IMR-90 (cell line): ENCODE measurements at regions not wholly inside any gene's neighbourhood (a gene's known extent, or its start where the extent isn't known, plus 50 kb on each side); places are given as distances from the start of the nearest gene placed in this dataset.

Experiments
- ATAC-seq: fragments of 200-7000 bp; cut with Tn5 transposase; 2 replicates; pipeline ENCODE4 v1.9.1; 2020; ENCODE audit warnings: low read depth, mild to moderate bottlenecking, moderate library complexity
- BruUV-seq: library from RNA; stranded (reverse); fragments of 400-500 nt; replicated peaks from 2 replicates; lab custom pipeline; 2021; lab: Mats Ljungman, UMichigan
- CTCF ChIA-PET: fragments of 300-600 bp; formaldehyde crosslinking; extraction: SDS; loops from one replicate; lab custom pipeline; 2021; ENCODE audit warnings: antibody characterized with exemption; lab: Yijun Ruan, JAX
- POLR2A ChIA-PET: fragments of 300-600 bp; sonication (Branson Sonifier 250); formaldehyde crosslinking; loops from one replicate; lab custom pipeline; 2022; ENCODE audit warnings: antibody characterized with exemption; ENCODE audit not compliant: unreplicated experiment; lab: Charles Lee
- DNase-seq: peaks from one replicate; pipeline ENCODE4 v3.0.0; 2013
- H2AFZ ChIP-seq: replicated peaks from 2 replicates; pipeline ENCODE3; 2013; ENCODE audit warnings: low read length, mild to moderate bottlenecking; ENCODE audit not compliant: poor library complexity
- H2AK5ac ChIP-seq: 2 replicates; pipeline ENCODE4 v1.6.1; 2013; ENCODE audit warnings: low read depth, low read length, inconsistent platforms
- H2AK9ac ChIP-seq: replicated peaks from 2 replicates; pipeline ENCODE3; 2013; ENCODE audit warnings: mild to moderate bottlenecking, low read depth, low read length, moderate library complexity; ENCODE audit not compliant: poor library complexity
- H2BK120ac ChIP-seq: 2 replicates; pipeline ENCODE4 v1.6.1; 2013; ENCODE audit warnings: low read depth, low read length, inconsistent platforms
- H2BK15ac ChIP-seq: 3 replicates; pipeline ENCODE4 v1.6.1; 2013; ENCODE audit warnings: low read depth, low read length, inconsistent platforms
- H2BK20ac ChIP-seq: 2 replicates; pipeline ENCODE4 v1.6.1; 2013; ENCODE audit warnings: low read depth, mild to moderate bottlenecking, inconsistent platforms, low read length, moderate library complexity
- H2BK5ac ChIP-seq: 2 replicates; pipeline ENCODE4 v1.6.1; 2013; ENCODE audit warnings: mild to moderate bottlenecking, low read depth, low read length, inconsistent platforms; ENCODE audit not compliant: poor library complexity, severe bottlenecking
- H3K14ac ChIP-seq: replicated peaks from 2 replicates; pipeline ENCODE4 v1.6.1; 2013; ENCODE audit warnings: low read depth, low read length, inconsistent platforms
- H3K18ac ChIP-seq: 2 replicates; pipeline ENCODE4 v1.6.1; 2013; ENCODE audit warnings: low read depth, low read length, control low read depth
- H3K23ac ChIP-seq: 2 replicates; pipeline ENCODE4 v1.6.1; 2013; ENCODE audit warnings: low read depth, low read length, inconsistent platforms
- H3K27ac ChIP-seq: 2 replicates; pipeline ENCODE4 v1.5.1; 2013; ENCODE audit warnings: mild to moderate bottlenecking, control low read depth, low read length; ENCODE audit not compliant: insufficient read depth
- H3K27me3 ChIP-seq: 2 replicates; pipeline ENCODE4 v1.6.1; 2013; ENCODE audit warnings: low read length; ENCODE audit not compliant: control insufficient read depth, insufficient read depth
- H3K36me3 ChIP-seq: 2 replicates; pipeline ENCODE4 v1.6.1; 2013; ENCODE audit warnings: low read length, mixed read lengths; ENCODE audit not compliant: control insufficient read depth, insufficient read depth
- H3K4ac ChIP-seq: 2 replicates; pipeline ENCODE4 v1.6.1; 2013; ENCODE audit warnings: low read depth, low read length, inconsistent platforms
- H3K4me1 ChIP-seq: 2 replicates; pipeline ENCODE4 v1.6.1; 2013; ENCODE audit warnings: low read length, mixed read lengths; ENCODE audit not compliant: control insufficient read depth, insufficient read depth
- H3K4me2 ChIP-seq: 2 replicates; pipeline ENCODE4 v1.6.1; 2013; ENCODE audit warnings: low read depth, mild to moderate bottlenecking, control low read depth, low read length, moderate library complexity
- H3K4me3 ChIP-seq: 2 replicates; pipeline ENCODE4 v1.5.1; 2013; ENCODE audit warnings: low read depth, mild to moderate bottlenecking, control low read depth, low read length, moderate library complexity; ENCODE audit not compliant: insufficient read depth
- H3K56ac ChIP-seq: 2 replicates; pipeline ENCODE4 v1.6.1; 2013; ENCODE audit warnings: low read length, inconsistent platforms; ENCODE audit not compliant: insufficient read depth; ENCODE audit errors: extremely low read depth
- H3K79me1 ChIP-seq, 2 experiments: 2 replicates each; pipeline ENCODE4 v1.6.1; 2013; ENCODE audit warnings: low read length in 2 of 2, inconsistent platforms in 1 of 2, low read depth in 1 of 2
- H3K9ac ChIP-seq: 2 replicates; pipeline ENCODE4 v1.6.1; 2013; ENCODE audit warnings: low read depth, low read length, control low read depth
- H3K9me1 ChIP-seq: 2 replicates; pipeline ENCODE4 v1.6.1; 2013; ENCODE audit warnings: low read length, inconsistent platforms; ENCODE audit not compliant: insufficient read depth
- H3K9me3 ChIP-seq: 2 replicates; pipeline ENCODE4 v1.6.1; 2013; ENCODE audit warnings: low read length; ENCODE audit not compliant: control insufficient read depth, insufficient read depth
- H4K20me1 ChIP-seq: 2 replicates; pipeline ENCODE4 v1.6.1; 2013; ENCODE audit warnings: low read length, inconsistent platforms; ENCODE audit not compliant: insufficient read depth
- H4K5ac ChIP-seq: 2 replicates; pipeline ENCODE4 v1.6.1; 2013; ENCODE audit warnings: mild to moderate bottlenecking, low read depth, low read length, control low read depth
- H4K8ac ChIP-seq, 2 experiments: 2 replicates each; pipeline ENCODE4 v1.6.1; 2013; ENCODE audit warnings: low read depth in 2 of 2, low read length in 2 of 2, control low read depth in 1 of 2, inconsistent platforms in 1 of 2
- H4K91ac ChIP-seq: 2 replicates; pipeline ENCODE4 v1.6.1; 2013; ENCODE audit warnings: low read depth, low read length, inconsistent platforms; ENCODE audit not compliant: insufficient read depth
- BHLHE40 ChIP-seq: fragments of 150-350 bp; IDR thresholded peaks from 2 replicates; pipeline ENCODE4 v1.6.1; 2016; ENCODE audit warnings: mild to moderate bottlenecking, low read depth, low read length
- CEBPB ChIP-seq: IDR thresholded peaks from 2 replicates; pipeline ENCODE4 v1.6.1; 2012; ENCODE audit warnings: low read depth, low read length, improper control_type of control experiment
- CHD1 ChIP-seq: IDR thresholded peaks from 2 replicates; pipeline ENCODE4 v1.6.1; 2012; ENCODE audit warnings: low read depth, low read length, improper control_type of control experiment
- CTCF ChIP-seq: conservative IDR thresholded peaks from 2 replicates; pipeline ENCODE4 v1.5.1; 2012; ENCODE audit warnings: mild to moderate bottlenecking, low read depth, low read length, improper control_type of control experiment
- ELK1 ChIP-seq: fragments of 150-350 bp; IDR thresholded peaks from 2 replicates; pipeline ENCODE4 v1.6.1; 2016; ENCODE audit warnings: low read depth, mild to moderate bottlenecking, low read length, moderate library complexity, borderline replicate concordance
- FOS ChIP-seq: fragments of 150-350 bp; IDR thresholded peaks from 2 replicates; pipeline ENCODE4 v1.6.1; 2016; ENCODE audit warnings: low read depth, low read length
- MAFK ChIP-seq: IDR thresholded peaks from 2 replicates; pipeline ENCODE4 v1.6.1; 2012; ENCODE audit warnings: low read depth, low read length, improper control_type of control experiment
- MAZ ChIP-seq: IDR thresholded peaks from 2 replicates; pipeline ENCODE4 v1.6.1; 2012; ENCODE audit warnings: low read depth, mild to moderate bottlenecking, low read length, improper control_type of control experiment, moderate library complexity, borderline replicate concordance
- MXI1 ChIP-seq: IDR thresholded peaks from 2 replicates; pipeline ENCODE4 v1.6.1; 2012; ENCODE audit warnings: low read depth, mild to moderate bottlenecking, low read length, moderate library complexity, borderline replicate concordance
- NFE2L2 ChIP-seq: fragments of 150-350 bp; IDR thresholded peaks from 2 replicates; pipeline ENCODE4 v1.6.1; 2016; ENCODE audit warnings: low read depth, mild to moderate bottlenecking, low read length
- POLR2A ChIP-seq: IDR thresholded peaks from 2 replicates; pipeline ENCODE4 v1.6.1; 2012; ENCODE audit warnings: mild to moderate bottlenecking, low read depth, low read length
- RAD21 ChIP-seq: IDR thresholded peaks from 2 replicates; pipeline ENCODE4 v1.6.1; 2012; ENCODE audit warnings: low read length, improper control_type of control experiment
- RCOR1 ChIP-seq: IDR thresholded peaks from 2 replicates; pipeline ENCODE4 v1.6.1; 2012; ENCODE audit warnings: mild to moderate bottlenecking, low read length, improper control_type of control experiment; ENCODE audit not compliant: insufficient replicate concordance
- RFX5 ChIP-seq: IDR thresholded peaks from 2 replicates; pipeline ENCODE4 v1.8.0; 2012; ENCODE audit warnings: low read depth, mild to moderate bottlenecking, low read length, moderate library complexity
- SMC3 ChIP-seq: fragments of 150-350 bp; IDR thresholded peaks from 2 replicates; pipeline ENCODE4 v1.6.1; 2016; ENCODE audit warnings: low read depth, mild to moderate bottlenecking, antibody characterized with exemption, low read length, moderate library complexity
- USF2 ChIP-seq: fragments of 150-350 bp; IDR thresholded peaks from 2 replicates; pipeline ENCODE4 v1.6.1; 2017; ENCODE audit warnings: mild to moderate bottlenecking, antibody characterized with exemption, low read length, low read depth
- WGBS, 2 experiments: methylation state at CpG; one replicate each; pipeline versions ENCODE4 v1.1.5 to v1.1.7; 2013; ENCODE audit warnings: missing lambda C conversion rate in 2 of 2; ENCODE audit not compliant: insufficient read length in 1 of 2; ENCODE audit errors: extremely low coverage in 2 of 2; 5-methylcytosine and 5-hydroxymethylcytosine counted together
- dilution Hi-C: fragments of 300-500 bp; cut with HindIII; formaldehyde crosslinking; loops from one replicate; pipeline ENCODE4 v1.14.3; 2018; ENCODE audit warnings: low sequenced_read_pairs; ENCODE audit not compliant: unreplicated experiment
- in situ Hi-C: fragments of 300-500 bp; cut with MboI; formaldehyde crosslinking; loops from 3 replicates; pipeline ENCODE4 v1.14.3; 2019; ENCODE audit warnings: low sequenced_read_pairs, inconsistent platforms, mixed read lengths
- intact Hi-C: fragments of 100-400 bp; cut with micrococcal nuclease; formaldehyde crosslinking; loops from 2 replicates; pipeline ENCODE4 v1.10.0; 2022

GRCh38 chr9:90025816-90026215, 421.0 kb downstream of the GADD45G start:
- no peak overlapping the region for H2AK9ac ChIP-seq
- no peak overlapping the region for H2BK20ac ChIP-seq
- in situ Hi-C loops (no loop called here), intact Hi-C loops (no loop called here), dilution Hi-C loops (no loop called here)
- H3K27me3 ChIP-seq: no peaks in the 10 kb centered on the region; the same call in 1 of the 2 replicates
- no peak overlapping the region for H3K56ac ChIP-seq
- CTCF ChIA-PET: no interaction called here
- ATAC-seq (no peak), DNase-seq (no peak)
- no TSS peak for BruUV-seq
- H2AFZ ChIP-seq: no peak overlapping the region
- no peak overlapping the region for H3K4me3 ChIP-seq
- H3K4me2 ChIP-seq: no peak overlapping the region
- 17% methylated on average over 1 of the region's 3 CpGs; no CpG with 5 or more reads in 1 of the 2 experiments for WGBS, 2 experiments
- no peak overlapping the region for H2BK15ac ChIP-seq
- no peaks in the 10 kb centered on the region for H3K36me3 ChIP-seq
- no peak overlapping the region for H3K18ac ChIP-seq
- no peak overlapping the region for H3K23ac ChIP-seq
- H3K9me1 ChIP-seq: no peaks in the 10 kb centered on the region
- TF ChIP-seq CEBPB (no peak), ELK1 (no peak), NFE2L2 (no peak), USF2 (no peak), SMC3 (no peak), CTCF (no peak), RFX5 (no peak), BHLHE40 (no peak), RCOR1 (no peak), CHD1 (no peak), POLR2A (no peak), FOS (no peak), RAD21 (no peak), MAZ (no peak), MAFK (no peak), MXI1 (no peak)
- no peaks in the 10 kb centered on the region for H3K9me3 ChIP-seq
- no peak overlapping the region for H4K91ac ChIP-seq
- no peak overlapping the region for H3K4ac ChIP-seq
- H4K5ac ChIP-seq: no peak overlapping the region
- H3K27ac ChIP-seq: no peak overlapping the region
- POLR2A ChIA-PET: no interaction called here
- H3K9ac ChIP-seq: no peak overlapping the region
- H3K79me1 ChIP-seq: no peaks in the 10 kb centered on the region
- no peak overlapping the region for H4K8ac ChIP-seq
- H2BK5ac ChIP-seq: no peak overlapping the region
- no peak overlapping the region for H2AK5ac ChIP-seq
- no peak overlapping the region for H2BK120ac ChIP-seq
- H3K4me1 ChIP-seq: no peaks in the 10 kb centered on the region
- H4K20me1 ChIP-seq: no peaks in the 10 kb centered on the region
- H3K14ac ChIP-seq: no peak overlapping the region
